ENCODE measurements at regions not wholly inside any gene's neighbourhood (a gene's known extent, or its start where the extent isn't known, plus 50 kb on each side); places are given as distances from the start of the nearest gene placed in this dataset.

DNA sequence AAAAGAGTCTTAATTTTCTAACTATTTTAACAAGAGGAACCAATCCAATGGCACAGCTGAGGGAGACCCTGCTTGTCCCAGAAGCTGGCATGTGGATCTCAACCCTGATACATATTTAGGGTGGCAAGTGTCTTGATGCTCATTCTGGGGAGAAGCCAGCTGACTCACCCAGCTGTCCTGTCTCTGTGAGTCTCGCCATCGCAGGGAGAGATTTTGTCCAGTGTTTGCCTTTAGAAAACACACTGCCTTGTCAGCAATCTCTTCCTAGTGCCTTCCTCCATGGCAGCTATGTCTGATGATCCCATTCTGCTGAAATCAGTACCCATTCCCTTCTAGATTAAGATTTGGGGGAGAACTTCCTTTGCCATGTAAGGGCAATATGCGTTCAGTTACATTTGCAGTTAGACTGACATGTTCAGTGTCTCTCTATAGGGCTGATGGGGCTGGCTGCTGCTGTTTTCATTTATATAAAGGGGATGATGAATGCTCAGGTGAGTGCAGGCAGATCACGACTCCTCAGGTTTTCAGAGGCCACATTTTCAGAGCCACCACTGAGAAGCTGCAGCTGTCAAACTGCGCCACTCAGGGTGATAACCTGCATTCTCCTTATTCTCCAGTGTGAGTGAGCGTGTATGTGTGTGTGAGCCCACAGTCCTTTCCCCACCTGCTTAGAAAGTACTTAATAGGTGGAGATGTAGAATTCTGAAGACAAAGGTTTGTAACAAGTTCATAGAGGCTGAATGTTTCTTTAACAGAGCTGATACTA lies 217.0 kb downstream of the GAS1 start:
- DNase-seq (ENCODE audit: low read depth), result no peak

DNA sequence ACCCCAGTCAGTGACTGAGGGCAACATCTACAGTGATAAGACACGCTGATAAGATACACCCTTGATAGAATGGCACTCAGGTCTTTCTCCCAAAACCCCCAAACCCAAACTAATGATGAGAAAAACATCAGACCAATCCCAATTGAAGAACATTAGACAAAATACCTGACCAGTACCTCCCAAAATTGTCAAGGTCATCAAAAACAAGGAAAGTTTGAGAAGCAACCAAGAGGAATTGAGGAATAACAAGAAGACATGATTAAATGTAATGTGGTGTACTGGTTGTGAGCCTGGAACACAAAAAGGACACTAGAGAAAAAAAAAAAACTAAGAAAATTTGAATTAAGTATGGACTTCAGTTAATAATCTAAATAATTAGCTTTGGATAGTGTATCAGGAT lies 222.8 kb downstream of the GAS1 start:
- DNase-seq (ENCODE audit: low read depth), result no peak

DNA sequence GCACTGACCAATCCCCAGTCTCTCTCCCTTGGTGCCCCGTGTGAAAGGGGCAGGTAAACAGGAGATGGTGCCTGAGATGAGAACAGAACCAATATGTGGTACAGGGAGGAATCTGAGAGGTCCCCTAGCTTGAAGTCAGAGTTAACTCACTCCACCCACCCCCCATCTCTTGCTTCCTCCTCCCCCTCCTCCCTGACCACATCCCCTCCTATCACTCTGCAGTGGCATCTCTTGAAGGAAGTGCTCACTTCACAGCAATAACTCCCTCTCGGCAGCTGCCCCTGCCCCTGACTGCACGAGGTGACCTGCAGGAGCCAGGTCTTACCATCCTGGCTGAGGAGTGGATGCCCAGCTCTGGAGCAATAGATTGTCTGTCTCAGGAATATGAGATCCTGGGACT lies 224.0 kb downstream of the GAS1 start:
- no peak for DNase-seq (ENCODE audit: low read depth)

DNA sequence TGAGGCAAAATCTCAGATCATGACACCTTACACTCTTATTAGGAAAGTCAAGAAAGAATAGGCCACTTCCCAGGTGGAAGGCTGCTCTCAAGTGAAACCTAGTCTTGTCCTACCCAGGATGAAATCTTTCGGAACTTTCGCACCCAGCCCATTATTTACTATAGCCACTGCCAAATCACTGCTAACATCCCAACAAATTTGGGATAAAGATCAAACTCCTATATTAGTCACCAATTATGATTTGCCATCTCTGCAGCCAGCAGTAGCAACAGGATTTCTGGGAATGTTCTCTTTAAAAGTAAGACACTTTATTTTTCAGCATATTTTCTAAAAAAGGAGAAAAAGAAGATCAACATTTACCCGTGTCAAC lies 224.6 kb downstream of the GAS1 start:
- DNase-seq (ENCODE audit: low read depth), result no peak

DNA sequence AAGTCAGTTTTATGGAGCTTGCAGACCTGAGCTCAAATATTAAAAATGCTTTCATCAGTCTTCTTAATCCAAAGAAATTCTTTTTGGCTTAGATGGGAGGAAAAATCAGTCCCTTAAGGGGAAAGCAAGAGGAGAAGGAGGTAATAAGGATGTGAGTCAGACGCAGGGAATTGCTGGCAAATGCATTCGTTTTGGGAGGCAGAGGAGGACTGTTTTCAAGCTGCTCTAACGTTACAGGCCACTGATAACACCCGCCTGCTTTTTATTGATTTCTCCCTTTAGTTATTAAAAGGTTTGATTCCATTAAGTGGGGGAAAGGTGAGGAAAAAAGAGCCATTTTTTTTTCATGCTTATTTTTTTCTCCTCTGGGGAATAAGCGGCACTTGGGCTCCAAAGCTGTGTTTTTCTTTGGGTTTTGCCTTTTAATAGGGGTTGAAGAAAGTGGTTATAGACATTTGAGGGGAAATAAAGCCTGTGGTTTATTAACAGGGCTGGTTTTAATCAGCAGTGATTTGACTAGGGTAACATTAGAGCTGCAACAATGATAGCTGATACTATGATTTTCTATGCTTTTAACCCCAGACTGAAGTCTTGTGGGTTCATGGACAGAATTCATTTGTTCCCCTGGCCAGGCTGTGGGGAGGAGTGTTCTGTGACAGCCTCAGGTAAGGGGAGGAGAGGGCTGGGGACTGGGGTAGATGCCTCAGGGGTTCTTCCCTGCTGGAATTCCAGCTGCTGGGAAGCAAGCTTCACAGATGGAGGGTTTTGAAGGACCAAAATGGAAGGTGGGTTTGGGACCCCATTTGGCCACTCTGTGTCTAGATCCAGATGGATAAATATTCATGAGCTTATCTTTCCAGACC lies 225.2 kb downstream of the GAS1 start:
- DNase-seq (ENCODE audit: low read depth), result peak; percentile 79

DNA sequence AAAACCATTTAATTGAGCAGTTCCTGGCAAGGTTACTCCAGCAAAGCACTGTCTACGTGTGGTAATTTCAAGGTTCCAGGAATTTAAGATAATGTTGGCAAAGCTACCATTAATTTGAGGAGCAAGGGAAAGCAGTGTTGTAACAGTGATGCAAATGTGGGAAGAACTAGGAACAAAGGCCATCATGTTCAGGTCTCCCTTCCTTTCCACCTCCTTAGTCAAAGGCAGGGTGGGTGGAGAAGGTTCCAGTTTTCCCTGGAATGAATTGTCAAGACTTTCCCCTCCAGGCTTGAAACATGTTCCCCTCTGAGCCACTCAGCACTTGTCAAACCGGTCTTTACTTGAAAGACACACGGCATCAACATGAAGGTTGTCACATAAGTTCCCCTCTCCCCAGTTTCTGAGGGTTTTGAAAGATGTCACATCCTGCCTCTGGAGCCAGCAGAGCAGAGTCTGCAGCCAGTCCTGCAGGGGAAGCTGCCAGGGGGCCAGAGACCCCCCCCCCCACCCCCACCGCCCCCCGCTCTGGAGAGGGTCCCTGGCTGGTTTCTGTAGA lies 226.0 kb downstream of the GAS1 start:
- no peak for DNase-seq (ENCODE audit: low read depth)

DNA sequence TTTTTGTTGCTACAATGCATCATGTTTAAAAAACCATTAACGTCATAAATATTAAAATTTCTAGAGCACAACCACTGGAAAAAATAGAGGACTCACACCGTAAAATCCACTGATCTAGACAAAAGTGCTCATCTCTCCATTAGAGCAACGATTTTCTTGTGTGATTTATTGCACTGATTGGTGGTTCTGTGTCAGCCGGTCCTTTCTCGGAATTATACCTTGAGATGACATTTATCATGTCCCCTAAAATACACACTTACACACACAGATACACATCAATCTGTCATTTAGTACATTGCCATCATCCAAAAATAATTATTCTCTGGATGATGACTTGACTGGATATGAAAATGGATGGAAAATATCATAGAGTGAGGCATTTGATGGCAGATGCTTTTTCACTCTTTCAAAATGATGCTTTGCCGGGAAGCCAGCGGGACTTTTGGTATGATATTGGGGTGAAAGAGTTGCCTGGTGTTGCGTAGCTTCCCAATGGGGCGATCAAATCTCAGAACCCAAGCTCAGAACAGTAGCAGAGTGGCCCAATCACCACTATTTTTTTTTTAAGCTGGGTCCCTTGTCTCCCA lies 226.6 kb downstream of the GAS1 start:
- no peak for DNase-seq (ENCODE audit: low read depth)

DNA sequence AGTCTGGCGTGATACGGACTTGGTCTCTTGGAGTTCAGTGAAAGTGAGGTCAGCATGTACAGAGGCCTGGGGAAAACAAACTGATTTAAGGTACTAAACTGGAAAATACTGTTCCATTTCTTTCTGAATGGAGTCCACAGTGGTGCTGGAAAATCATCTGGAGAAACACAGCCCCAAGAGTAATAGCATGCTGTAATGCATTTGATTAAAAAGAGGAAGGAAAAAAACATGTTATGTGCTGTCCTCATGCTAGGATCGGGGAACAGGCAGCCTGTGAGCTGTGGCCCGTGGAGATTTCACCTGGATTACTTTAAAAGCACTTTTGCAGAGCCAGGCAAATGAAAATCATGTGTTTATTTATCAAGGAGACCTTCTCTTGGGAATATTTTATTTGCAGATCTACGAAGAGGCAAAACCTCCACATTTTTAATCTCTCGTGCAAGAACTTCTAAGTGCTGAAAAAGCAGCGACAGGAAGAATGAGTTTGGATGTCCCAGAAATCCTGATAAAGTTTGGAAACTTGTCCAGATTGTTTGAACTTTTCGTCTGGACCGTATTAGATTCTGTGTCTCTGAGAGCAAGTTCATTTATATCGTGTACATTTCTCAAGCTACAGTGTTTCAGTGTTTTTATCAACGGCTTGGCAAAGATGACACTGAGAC lies 228.8 kb downstream of the GAS1 start:
- DNase-seq (ENCODE audit: low read depth), result no peak

DNA sequence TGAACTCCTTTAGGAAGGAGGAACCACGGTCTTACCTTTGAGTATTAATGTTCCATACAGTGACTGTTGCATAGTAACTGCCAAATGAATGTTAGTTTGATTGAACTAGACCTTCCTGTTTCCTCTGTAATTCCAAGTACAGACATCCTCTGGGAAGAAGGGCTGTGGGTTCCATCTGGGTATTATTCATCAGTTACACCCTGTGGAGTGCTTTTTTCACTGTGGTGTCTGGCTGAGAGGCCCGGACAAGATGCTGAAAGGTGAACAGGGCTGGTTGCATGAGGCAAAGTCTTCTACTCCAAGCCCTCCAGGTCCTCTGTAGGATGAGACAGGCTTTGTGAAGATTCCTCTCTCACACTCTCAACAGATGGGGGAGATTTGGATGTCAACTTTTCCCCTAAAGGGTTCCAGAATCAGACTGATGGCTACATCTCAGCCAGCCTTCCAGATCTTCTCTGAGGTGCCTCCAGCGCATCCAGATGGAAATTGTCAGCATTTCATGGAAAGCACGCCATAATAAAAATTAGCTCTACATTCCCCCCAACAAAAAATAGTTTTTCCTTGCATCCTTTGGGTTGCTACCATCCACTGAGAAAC lies 230.9 kb downstream of the GAS1 start:
- no peak for DNase-seq (ENCODE audit: low read depth)

DNA sequence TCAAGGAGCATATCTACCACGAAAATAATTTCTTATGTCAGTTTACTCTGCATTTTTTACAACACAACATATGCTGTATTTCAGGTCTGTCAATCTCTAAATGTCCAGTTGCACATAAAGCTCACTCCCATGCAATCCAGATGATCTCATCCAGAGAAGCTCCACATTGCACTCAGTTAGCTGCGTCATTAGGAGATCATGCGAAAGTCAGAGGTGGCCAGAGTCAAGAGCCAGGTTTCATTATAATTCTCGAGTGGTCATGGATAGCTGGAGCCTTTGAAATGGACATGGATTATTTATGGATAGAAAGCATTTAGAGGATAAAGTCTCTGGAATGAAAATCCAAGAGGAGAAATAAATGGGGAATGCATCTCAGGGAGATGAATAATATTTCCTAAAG lies 232.3 kb downstream of the GAS1 start:
- DNase-seq (ENCODE audit: low read depth), result peak; percentile 80

DNA sequence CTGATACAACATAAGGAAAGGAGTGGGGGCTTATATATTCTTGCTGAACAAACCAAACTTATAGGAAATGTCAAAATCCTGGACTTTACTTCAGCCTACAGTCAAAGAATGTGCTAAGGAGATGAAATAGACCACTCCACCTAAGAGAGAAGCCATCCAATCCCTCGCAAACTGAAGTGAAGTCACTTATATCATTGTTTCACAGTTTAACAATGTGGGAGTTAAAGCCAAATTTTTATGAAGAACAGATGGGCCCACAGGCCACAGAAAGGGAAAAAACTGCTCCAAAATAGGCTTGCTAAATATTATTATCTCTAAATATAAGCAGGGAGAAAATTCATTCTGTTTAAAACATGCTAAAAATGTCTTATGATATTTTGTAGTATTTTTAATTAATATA lies 233.3 kb downstream of the GAS1 start:
- DNase-seq (ENCODE audit: low read depth), result peak; percentile 63

DNA sequence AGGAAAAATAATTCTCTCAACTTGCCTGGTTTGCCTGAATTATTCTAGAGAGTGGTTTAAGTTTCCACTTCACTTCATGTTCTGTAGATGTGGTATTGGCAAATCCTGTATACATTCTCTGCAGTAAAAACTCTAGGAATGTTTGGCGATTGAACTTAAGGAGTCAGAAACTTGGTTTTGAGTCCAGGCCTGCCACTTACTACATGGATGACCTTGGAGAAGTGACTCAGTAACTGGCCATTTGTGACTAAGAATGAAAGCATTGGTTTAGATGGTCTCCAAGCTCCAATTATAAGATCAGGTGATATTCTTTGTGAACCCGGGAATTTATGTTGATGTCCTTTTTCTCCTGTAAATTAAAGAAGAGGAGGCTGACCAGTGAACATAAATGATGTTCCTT lies 233.8 kb downstream of the GAS1 start:
- DNase-seq (ENCODE audit: low read depth), result no peak

DNA sequence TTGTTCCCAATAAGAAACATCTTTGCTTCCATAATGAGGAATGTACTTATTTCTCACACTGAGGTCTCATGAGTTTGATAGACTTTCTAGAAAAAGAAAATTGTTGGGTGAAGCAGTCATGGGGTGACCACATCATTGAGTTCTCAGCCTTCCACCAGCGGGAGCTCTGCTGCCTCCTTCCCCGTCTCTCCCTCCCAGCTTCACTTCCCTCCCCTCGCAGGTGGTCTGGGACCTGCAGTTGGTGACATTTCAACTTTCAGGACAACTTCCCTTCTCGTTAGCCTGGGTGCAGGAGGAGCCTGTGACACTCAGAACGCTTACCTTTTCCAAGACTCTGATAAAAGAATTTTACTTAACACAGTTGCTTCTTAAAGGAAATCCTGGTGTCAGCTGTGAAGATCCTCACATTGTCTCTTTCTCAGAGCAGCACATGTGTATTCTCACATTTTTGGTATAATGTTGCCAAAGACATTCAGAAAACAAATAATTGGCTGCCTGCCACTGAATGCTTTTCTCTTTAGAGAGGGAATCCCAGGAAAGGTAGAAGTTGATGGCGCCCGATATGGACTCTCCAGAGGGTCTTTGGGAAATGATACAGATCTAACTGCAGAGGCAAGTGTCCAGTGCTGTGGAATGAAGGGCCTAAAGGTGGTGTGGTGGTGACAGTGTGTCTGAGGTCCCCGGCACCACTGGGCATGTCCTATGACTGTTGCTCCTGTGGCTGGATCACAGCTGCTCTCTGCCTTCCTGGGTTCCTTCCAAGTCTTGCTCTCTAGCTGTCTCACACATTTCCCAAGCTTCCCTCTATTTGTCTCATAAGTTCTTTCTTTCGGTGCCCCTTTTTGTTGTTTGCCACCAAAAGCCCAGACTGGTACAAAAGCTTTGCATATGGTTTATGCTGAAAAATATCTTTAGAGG lies 238.1 kb downstream of the GAS1 start:
- no peak for DNase-seq (ENCODE audit: low read depth)

DNA sequence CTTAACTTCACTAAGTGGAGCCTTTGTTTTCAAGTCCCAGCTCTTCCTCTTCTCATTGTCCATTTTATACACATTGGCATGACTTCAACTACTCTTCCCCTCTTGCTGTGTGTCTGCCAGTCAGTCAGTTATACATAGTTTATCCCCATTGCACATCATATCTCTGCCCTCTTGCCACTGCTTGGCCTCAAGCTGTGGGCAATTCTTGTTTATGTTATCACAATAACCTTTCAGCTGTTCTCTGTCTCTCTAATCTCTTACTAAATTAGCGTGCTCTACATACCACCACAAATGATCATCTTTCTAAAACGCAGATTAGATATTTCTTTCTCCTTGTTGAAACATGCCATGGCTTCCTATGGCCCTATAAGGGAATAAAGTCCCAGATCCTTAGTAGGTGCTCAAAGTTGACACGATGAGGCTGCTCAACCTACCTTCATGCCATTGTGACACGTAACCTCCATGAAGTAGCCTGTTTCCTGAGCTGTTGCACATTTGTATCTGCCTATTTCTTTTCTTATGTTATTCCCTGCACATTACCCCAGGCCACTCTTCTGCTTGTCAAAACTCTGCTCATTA lies 239.3 kb downstream of the GAS1 start:
- DNase-seq (ENCODE audit: low read depth), result no peak

DNA sequence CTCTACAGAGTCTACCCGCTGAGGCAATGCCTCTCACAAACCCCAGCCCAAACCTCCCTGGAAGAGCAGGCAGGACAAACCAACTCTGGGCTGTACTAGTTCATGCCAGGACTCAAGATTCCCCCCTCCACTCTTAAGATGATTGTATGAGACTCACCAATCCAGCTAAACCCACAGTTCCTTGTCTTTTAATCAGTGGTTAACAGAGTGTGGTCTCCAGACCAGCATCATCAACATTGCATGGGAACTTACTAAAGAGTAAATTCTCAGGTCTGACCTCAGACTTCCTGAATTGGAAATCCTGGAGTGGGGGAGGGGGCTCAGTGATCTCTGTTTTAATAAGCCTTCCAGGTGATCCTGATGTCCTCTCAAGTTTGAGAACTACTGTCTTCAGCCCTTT lies 240.9 kb downstream of the GAS1 start:
- no peak for DNase-seq (ENCODE audit: low read depth)

DNA sequence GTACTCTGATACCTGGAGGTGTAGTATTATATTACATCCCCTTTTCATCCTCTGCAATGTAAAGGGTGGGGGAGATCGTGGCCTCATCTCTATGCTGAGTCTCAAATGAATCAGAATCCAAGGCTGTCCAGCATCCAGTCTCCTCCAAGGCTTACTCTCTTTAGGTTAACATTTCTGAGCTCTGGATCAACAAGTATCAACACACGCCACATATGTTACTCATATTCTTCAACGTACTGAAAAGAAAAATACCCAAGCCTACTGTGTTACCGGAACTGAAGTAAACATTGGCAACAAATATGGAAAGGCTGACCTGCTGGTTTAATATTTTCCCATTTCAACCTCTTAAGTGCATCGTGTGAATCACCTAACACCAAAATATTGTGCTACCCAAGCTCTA lies 241.8 kb downstream of the GAS1 start:
- DNase-seq (ENCODE audit: low read depth), result no peak

DNA sequence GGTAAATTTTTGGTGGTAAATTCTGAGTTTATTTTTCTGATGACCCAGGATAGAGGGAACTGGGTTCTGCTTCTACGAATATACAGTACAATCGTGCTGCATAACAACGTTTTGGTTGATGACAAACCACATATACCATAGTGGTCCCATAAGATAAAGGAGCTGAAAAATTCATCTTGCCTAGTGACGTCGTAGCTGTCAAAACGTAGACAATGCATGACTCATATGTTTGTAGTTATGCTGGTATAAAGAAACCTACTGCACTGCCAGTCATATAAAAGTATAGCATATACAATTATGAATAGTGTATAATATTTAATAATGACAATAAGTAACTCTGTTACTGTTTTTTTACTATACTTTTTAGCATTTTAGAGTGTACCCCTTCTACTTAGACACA lies 244.0 kb downstream of the GAS1 start:
- DNase-seq (ENCODE audit: low read depth), result no peak

DNA sequence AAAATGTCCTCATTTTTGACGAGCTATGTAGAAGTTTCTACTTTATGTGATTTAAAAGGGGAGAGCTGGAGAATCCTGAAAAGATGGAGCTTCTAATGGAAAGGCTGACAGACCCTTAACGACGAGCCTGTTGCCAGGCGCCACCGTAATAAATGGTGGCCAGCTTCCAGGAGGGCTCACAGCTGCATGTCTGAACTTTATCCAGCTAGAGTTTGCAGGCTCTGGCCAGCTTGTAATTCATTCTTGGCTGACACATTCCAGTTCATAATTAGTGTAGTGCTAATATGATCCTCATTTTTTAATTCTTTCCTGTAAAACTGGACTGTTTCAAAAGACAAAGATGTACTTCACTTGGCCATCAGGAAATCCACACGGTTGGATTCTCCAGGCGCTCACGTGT lies 246.7 kb downstream of the GAS1 start:
- DNase-seq (ENCODE audit: low read depth), result no peak

DNA sequence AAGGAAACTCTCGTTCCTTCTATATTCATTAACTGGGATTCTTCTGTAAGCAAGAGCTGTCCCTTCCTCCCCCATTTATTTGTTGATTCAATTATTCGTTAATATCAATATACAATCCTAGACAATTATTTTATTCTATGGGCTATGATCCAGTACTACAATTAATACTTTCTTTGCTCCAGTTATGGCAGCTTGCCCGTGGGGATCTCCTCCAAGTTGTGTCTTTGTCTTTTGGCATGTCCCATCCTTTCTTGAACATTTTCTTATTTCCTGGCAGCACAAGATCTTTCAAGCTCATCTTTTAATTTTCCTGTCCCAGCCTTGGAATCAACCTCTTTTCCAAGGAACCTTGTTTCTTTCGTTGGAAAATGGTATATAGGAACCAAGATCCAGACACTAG lies 249.3 kb downstream of the GAS1 start:
- no peak for DNase-seq (ENCODE audit: low read depth)

DNA sequence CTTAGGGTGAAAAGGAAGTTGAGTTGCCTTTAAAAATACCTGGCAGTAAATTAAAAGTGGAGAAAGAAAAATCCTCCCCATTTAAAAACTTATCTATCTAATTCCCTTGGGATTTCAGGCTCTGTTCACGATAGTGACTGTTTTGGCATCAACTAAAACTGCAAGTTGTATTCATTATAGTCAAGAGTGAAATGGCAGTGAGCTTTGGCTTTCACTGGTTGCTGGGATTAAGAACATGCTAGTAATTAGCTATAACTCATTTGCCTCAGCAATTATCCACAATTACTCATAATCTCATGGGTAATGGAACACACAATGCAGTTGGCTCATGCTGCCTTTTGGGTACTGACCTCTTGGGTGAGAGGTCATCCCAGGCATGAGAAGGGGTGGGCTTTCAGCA lies 250.1 kb downstream of the GAS1 start:
- no peak for DNase-seq (ENCODE audit: low read depth)

Data from GM04504 (cell line).